Type B pancreatic cell (in vitro differentiated cells): ENCODE measurements at regions not wholly inside any gene's neighbourhood (a gene's known extent, or its start where the extent isn't known, plus 50 kb on each side); places are given as distances from the start of the nearest gene placed in this dataset.
"Not testable (repeated sequence)": the region's sequence is repeated elsewhere in the genome, so short reads cannot be mapped to it uniquely, and the experiment has no call there.

ENCODE experiments used
- DNase-seq: peaks from one replicate; pipeline ENCODE4 v3.0.0; 2021; ENCODE audit warnings: mixed read lengths; ENCODE audit not compliant: unreplicated experiment; ENCODE audit errors: extremely low spot score
- H3K27ac Mint-ChIP-seq: 2 replicates; pipeline ENCODE4 v1.8.0; 2021; ENCODE audit warnings: mild to moderate bottlenecking, mixed read lengths
- H3K27me3 Mint-ChIP-seq: 2 replicates; pipeline ENCODE4 v1.8.0; 2021; ENCODE audit warnings: mixed read lengths
- H3K36me3 Mint-ChIP-seq: 2 replicates; pipeline ENCODE4 v1.8.0; 2021; ENCODE audit warnings: mixed read lengths
- H3K4me1 Mint-ChIP-seq: one replicate; pipeline ENCODE4 v1.8.0; 2021; ENCODE audit warnings: mixed read lengths; ENCODE audit not compliant: unreplicated experiment
- H3K4me3 Mint-ChIP-seq: 2 replicates; pipeline ENCODE4 v1.8.0; 2021; ENCODE audit warnings: mild to moderate bottlenecking, mixed read lengths
- H3K9me3 Mint-ChIP-seq: 2 replicates; pipeline ENCODE4 v1.8.0; 2021; ENCODE audit warnings: mixed read lengths
- CTCF ChIP-seq: fragments of 200-600 bp; sonication (generic); conservative IDR thresholded peaks from 2 replicates; pipeline ENCODE4 v1.5.0; 2021; ENCODE audit warnings: antibody characterized with exemption, mild to moderate bottlenecking

GRCh38 chr9:67102506-67103276, 110.3 kb upstream of the SPATA31A3 start:
- H3K4me1 Mint-ChIP-seq, H3K36me3 Mint-ChIP-seq, H3K9me3 Mint-ChIP-seq, DNase-seq, H3K27ac Mint-ChIP-seq, H3K27me3 Mint-ChIP-seq, H3K4me3 Mint-ChIP-seq: not testable (repeated sequence)

- H3K4me3 Mint-ChIP-seq, H3K9me3 Mint-ChIP-seq, DNase-seq, H3K4me1 Mint-ChIP-seq, H3K36me3 Mint-ChIP-seq, H3K27ac Mint-ChIP-seq, H3K27me3 Mint-ChIP-seq: not testable (repeated sequence)
Measured at GRCh38 chr9:67091104-67091503, 98.8 kb upstream of the SPATA31A3 start.

DNA sequence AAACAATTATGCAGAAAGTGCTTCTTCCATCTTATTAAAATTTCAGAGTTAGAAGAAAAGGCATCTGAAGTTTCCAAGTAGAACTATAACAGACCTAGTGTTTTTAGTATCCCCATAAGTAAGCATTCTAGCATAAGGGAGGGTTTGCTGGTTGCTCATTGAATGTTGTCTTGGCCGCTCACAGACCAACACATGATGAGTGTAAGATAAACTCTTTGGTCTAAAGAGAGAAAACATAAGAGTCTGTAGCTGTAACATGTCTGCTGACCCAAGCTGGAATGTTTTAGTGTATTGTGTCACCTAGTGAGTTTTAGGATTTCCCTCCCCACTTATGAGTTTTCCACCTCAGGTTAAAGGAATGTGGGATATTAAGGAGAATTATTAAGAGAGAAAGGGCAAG, 94.5 kb upstream of the SPATA31A3 start:
- DNase-seq, H3K9me3 Mint-ChIP-seq, H3K4me1 Mint-ChIP-seq, H3K4me3 Mint-ChIP-seq, H3K36me3 Mint-ChIP-seq, H3K27me3 Mint-ChIP-seq, H3K27ac Mint-ChIP-seq: not testable (repeated sequence)

DNA sequence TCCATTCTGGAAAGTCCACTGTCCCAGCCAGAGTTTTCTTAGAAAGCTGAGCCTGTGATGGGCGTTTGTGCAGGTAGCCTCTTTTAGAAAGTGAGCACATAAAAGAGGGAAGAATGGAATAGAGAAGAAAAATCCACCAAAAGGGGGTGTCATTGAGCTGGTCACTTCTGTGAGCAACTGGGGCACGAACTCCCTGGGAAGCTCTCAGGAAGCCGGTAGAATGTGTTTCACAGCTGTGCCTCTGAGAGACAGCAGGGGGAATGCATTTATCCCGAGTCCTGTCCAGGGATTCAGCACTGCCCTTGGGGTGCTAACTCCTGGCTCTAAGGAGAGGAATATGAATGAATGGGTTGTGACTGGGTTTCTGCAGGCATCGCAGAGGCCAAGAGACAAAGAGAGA, 73.8 kb upstream of the SPATA31A3 start:
- H3K4me1 Mint-ChIP-seq, H3K36me3 Mint-ChIP-seq, H3K27ac Mint-ChIP-seq, H3K9me3 Mint-ChIP-seq, H3K4me3 Mint-ChIP-seq, DNase-seq, H3K27me3 Mint-ChIP-seq: not testable (repeated sequence)

- H3K27ac Mint-ChIP-seq, H3K27me3 Mint-ChIP-seq, H3K9me3 Mint-ChIP-seq, H3K36me3 Mint-ChIP-seq, H3K4me1 Mint-ChIP-seq: not testable (repeated sequence)
- TF ChIP-seq CTCF = peak; percentile 45
- peak; percentile 74 for DNase-seq
- H3K4me3 Mint-ChIP-seq = peak overlapping the region; percentile 82
Measured at GRCh38 chr9:67058898-67059715, 66.8 kb upstream of the SPATA31A3 start.
